GM21367 (cell line): ENCODE measurements at regions not wholly inside any gene's neighbourhood (a gene's known extent, or its start where the extent isn't known, plus 50 kb on each side); places are given as distances from the start of the nearest gene placed in this dataset.
"Not testable (repeated sequence)": the region's sequence is repeated elsewhere in the genome, so short reads cannot be mapped to it uniquely, and the experiment has no call there.

Source experiments
- ATAC-seq: cut with Tn5 transposase; IDR thresholded peaks from one replicate; pipeline ENCODE4 v1.9.1; 2021; ENCODE audit not compliant: unreplicated experiment

DNA sequence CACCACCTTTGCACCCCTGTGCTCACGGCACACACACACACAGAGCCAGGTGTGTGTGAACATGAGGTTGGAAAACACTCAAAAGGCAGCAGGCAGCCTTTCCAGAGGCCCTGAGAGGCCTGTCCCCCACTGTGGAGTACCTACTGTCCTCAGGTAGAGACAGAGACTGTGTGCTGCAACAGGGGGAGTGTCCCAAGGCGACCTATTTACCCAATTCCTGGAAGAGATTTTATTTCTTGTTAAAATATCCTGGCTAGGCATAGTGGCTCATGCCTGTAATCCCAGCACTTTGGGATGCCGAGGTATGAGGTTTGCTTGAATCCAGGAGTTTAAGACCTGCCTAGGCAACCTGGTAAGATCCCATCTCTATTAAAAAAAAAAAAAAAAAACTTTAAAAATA, 108.5 kb downstream of the COPRS start:
- ATAC-seq = no peak

DNA sequence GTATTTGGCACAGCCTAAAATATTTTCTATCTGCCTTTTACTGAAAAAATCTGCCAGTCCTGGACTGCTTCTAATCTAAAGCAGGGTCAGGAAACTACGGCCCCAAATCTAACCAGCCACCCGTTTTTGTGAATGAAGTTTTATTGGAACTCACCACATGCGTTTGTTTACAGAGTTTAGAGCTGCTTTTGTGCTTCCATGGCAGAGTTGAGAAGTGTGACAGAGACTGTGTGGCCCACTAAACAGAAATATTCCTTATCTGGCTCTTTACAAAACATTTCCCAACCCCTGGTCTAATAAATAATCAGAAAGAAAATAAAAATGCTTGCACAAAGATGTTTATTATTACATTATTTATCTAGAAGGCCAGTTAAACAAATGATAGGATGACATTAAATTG, 110.2 kb downstream of the COPRS start:
- no peak for ATAC-seq

DNA sequence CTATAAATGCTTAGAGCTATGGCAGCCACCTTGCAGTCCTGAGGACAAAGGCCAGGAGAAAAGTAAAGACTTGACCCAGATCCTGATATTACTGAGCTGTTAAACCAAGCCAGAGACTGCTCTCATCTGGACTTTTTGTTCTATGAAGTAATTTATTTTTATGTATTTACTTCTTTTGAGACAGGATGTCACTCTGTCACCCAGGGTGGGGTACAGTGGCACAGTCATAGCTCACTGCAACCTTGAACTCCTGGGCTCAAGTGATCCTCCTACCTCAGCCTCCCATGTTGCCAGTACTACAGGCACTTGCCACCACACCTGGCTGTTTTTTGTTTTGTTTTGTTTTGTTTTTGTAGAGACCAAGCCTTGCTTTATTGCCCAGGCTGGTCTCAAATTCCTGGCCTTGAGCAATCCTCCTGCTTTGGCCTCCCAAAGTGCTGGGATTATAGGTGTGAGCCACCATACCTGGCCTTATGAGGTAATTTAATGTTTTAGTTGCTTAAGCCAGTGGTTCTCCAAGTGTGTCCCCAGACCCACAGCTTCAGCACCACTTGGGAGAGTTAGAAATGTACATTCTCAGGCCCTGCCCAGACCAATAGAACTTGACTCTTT, 112.1 kb downstream of the COPRS start:
- ATAC-seq = no peak

DNA sequence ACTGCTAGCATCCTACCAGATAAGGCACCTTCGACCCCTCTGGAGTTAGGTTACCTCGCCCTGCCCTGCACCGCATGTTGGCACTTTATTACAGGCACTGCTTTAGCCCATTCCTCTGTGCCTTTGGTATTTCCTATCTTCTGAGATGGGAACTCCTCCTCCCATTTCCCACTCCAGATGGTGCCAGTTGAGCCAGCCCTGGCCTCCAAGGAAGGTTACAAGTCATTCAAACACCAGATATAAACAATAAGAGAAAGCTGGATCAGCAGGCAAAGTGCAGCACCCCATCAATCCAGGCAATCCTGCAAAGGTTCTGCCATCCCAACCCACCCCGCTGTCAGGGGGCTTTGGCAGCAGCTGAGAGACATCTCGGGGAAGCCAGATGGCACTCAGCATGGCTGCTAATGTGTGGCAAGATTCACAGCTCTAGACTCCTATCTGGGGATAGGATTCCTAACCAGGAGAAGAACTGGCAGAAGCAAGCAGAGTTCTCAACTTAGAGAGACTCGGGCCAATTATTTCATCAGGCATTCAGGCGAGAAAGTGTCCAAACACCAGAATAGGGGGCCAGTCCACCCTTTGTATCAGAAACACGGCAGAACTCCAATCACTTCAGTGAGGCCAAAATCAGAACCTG, 113.0 kb downstream of the COPRS start:
- no peak for ATAC-seq

DNA sequence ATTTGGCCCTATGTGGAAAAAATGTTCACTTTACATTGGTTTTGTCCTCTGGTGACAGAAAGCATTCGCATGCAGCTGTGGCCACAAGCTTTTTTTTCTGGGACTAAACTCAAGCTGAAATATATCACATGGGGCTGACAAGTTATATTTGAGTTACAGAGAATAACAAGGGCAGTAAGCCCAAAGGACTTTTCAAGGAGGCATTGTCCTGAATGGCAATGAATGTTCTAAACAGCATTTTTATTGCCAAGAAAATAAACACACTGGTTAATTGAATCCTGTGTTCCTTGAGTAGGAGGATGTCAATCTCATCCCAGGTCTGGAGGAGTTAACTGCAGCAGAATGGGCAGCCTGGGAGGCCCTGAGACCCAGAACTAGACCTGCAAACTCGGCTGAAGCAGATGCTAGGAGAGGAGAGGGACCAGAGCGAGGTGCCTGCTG, 114.5 kb downstream of the COPRS start:
- ATAC-seq = no peak

DNA sequence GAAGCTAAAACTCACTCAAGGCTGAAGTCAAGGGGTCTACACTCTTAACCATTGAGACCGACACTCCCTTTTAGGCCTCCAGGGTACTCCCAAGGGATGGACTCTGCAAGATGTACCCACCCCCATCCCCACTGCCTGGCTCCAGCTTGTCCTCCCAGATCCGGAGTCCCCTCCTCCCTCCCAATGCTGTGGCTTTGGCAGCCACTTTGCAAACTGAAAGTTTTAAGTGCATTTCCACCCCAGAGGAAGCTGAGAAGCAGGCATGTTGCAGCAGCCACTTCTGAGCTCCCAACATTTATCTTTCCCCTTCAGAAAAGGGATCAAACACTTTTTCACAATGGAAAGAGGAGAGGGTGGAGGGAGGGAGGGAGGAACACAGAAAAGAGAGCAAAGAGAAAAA, 115.2 kb downstream of the COPRS start:
- ATAC-seq = no peak

DNA sequence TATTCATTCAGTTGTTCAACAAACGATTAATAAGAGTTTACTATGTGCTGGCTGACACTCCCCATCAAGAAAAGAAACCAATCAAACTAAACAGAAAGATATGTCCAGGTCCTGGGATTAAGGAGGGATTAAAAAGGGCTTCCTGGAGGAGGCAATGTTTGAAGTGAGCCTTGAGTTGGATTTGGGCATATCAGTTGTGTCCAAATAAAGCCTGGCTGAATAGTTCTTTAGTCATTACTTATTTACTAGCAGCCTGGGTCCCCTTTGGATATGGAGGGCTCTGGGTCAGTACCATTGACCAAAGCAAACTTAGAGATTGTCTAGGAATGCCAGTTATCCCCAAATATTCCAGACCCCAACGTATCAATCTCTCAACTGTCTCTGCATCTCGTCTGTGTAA, 117.7 kb downstream of the COPRS start:
- ATAC-seq = no peak

DNA sequence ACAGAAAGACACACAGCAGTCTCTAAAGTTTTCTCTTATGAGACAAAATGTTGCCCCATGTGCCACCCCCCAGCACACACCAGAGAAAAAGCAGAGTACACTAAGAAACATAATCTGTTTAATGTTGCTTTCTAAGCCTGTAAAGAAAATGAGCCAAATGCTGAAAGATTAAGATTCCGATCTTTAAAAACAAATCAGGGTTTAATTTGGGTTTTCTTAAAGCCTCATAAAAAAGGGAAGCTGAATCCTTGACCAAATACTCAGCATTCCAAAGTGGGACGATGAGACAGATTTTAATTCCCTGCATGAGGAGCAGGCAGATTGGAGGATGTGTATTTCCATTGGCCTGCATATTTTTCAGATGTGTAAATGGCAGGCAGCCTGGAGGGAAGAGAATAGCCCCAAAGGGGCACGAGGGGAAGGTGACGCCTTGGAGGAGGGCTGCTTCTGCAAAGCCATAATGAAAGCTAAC, 118.4 kb downstream of the COPRS start:
- ATAC-seq = no peak

DNA sequence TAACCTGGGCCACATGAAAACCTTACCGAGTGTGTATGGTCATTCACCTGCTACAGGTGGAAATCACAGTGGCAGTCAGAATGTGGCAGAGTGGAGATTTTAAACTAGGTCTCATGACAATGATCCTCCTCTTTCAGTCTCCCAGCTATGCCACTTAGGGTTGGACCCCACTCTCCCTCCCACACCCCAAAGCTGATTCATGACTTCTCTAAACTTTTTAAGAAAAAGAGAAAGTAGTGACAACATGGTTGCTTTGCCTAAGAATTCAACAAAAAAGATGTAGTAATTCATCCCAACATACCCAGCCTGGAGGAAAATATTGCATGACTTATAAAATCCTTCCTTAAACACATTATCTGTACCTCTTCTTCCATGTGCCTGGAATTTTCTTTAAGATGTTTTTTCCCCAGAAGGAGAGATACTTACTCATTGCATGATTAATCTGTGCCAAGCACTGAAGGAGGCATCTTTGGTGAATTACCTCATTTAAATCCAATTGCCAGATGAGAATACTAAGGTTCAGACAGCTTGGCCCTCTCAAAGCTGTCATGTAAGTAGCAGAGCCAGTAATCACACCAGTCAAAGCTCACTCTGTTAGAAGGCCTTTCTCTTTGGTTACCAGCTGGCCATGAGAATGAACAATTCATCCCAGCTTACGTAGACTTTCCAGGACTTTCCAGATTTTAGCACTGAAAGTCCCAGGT, 119.9 kb downstream of the COPRS start:
- ATAC-seq = no peak

DNA sequence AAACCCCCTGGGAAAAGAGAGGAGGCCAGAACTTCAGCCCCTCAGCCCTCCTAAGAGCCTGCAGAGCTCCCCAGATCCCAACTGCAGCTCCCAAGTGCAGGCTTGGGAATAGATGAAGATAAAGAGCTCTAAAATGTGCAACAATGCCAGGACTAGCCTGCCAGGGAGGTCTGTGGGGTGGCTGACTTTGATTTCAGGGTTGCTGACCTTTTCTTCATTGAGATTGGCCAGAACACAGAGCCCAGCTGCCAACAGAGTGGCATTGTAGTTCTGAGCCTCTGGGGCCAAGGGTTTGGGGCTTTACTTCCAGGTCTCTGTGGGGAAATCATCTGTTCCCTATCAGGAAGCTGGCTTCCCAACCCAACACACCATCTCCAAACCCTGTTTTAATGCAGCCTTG, 120.6 kb downstream of the COPRS start:
- ATAC-seq = no peak

DNA sequence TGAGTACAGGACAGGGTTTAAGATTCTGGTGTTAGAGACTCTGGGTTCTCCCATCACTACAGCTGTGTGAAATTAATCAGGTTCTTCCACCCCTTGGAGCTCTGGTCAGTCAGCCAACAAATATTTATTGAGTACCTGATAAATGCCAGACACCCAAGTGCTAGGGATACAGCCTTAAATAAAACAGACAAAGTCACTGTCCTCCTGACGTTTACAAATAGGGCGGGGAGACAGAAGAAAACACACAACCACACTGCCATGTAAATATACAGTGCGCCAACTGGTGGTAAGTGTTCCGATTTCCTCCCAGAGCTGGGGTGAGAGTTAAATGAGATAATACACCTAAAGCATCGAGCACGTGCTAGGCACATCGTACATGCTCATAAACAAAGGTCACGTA, 121.0 kb downstream of the COPRS start:
- no peak for ATAC-seq

DNA sequence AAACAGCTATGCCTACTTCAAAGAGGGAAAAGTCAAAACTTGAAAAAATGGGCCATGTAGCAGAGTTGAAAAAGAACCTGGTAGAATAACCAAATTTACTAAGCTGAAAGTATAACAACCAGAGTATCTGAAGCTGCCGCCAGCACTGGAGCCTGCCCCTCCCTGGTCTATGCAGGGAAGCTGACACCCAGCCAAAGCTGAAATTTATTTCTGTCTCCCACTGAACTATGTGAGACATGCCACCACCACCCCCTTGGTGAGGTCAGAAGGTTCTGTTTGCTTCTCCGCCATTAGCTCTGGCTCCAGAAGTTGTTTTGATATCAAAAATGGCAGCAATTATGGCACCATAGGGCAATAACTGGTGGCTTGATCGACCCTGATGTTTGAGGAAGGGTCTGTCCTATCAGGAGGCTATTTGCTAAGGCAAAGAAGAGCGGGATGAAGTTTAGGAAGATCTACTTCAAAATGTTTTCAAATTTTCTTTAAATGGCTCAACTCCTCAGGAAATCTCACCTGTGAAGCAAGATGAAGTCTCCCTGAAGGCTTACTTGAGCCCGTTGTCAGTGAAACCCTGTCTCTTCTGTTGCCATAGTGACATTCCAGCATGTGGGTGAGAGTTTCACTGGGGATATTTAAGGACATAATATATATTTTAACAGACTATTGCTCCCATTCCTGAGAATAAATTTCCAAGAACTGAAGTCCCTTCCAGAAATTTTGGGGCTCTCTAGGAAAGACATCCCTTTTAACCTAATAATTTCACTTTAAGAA, 122.0 kb downstream of the COPRS start:
- ATAC-seq = no peak

DNA sequence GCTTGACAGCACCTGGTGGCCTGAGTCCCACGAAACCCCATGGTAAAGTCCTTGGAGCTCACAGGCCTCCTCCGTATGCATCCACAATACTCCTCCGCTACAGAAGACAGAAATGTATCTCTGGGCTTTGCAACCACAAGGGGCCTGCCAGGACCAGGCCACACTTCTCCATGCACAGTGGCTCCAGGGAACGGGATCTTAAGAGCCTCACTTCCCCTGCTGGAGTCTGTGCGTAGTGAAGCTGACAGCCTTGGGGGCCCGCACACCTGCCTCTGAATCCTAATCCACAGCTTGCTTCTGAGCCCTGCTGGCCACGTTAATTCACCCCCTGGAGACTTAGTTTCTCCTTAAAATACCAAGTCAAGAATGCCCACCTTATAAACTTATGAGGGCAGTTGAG, 125.7 kb downstream of the COPRS start:
- no peak for ATAC-seq

DNA sequence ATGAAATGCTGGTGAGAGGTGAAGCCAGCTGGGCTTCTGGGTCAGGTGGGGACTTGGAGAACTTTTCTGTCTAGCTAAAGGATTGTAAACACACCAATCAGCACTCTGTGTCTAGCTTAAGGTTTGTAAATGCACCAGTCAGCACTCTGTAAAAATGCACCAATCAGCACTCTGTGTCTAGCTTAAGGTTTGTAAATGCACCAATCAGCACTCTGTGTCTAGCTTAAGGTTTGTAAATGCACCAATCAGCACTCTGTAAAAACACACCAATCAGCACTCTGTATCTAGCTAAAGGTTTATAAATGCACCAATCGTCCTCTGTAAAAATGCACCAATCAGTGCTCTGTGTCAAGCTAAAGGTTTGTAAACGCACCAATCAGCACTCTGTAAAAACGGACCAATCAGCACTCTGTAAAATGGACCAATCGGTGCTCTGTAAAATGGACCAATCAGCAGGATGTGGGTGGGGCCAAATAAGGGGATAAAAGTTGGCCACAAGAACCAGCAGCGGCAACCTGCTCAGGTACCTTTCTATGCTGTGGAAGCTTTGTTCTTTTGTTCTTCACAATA, 127.4 kb downstream of the COPRS start:
- not testable (repeated sequence) for ATAC-seq

DNA sequence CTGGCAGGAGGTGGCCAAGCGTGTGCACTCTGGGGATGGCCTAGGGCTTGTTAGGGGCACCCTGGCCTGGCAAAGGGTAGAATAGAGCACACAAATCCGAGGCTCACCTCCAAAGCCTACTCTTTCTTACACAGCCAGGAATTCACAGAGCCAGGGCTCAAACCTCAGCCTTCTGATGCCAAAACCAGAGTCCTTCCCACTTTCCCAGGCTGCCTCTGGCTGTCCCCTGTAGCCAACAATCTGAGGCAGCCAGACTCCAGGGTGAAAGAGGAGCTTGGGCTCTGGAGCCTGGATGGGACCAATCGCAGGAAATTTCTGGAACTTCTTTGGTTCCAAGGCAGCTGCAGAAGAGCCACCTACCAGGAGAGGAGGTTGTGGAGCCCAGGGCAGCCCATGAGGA, 127.9 kb downstream of the COPRS start:
- ATAC-seq = no peak

DNA sequence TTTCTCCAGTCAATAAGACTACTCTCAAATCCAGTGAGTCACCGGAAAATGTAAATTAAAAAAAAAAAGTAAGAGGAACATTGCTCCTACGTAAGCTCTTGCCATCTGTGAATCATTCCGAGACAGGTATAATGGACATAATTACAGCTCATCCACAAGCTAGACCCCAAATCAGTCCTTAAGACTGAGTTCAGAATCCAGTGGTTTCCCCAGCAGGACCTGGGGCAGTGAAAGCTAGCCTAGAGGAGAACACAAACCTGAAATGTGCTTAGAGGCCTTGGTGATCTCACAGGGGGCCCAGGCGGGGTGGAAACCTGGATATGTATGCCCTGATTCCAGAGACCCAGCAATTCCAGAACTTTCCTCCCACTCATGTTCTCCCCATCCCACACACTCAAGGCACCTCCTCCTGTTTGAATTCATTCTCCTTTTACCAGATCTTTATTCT, 132.0 kb downstream of the COPRS start:
- no peak for ATAC-seq

DNA sequence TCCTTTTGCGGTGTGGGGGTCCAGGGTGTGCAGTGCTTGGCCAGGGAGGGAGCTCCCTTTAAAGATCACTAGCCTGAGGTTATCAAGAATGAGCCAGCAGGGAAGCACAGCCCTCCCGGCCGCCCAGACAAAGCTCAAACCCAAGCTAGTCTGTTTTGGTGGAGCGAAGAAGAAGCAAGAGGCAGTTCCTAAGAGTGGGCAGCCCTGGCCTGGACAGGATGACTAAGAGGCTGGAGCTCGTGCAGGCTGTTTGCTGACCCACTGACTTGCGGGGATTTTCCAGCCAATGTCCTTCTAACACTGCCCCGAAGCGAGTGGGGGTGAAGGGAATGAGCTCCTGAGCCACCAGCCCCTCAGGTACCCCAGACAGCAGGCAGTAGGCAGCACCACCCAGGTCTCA, 134.4 kb downstream of the COPRS start:
- no peak for ATAC-seq

DNA sequence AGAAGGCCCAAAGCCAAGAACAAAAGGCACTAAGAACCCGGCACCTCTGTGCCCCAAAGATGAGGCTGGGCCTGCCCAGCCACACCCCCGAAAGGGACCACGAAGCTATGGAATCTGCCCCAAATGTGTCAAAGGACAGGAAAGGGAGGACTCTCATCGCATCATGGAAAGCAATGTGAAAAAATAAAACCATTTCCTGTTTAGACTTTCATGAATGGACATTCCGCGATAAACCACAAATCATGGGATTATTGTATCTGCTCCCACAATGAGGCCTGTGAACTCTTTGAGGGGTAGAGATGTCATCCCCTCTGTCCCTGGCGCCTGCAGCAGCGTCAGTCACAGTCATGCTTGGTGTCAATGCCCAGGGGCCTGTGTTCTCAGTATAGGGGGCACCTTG, 135.0 kb downstream of the COPRS start:
- no peak for ATAC-seq

DNA sequence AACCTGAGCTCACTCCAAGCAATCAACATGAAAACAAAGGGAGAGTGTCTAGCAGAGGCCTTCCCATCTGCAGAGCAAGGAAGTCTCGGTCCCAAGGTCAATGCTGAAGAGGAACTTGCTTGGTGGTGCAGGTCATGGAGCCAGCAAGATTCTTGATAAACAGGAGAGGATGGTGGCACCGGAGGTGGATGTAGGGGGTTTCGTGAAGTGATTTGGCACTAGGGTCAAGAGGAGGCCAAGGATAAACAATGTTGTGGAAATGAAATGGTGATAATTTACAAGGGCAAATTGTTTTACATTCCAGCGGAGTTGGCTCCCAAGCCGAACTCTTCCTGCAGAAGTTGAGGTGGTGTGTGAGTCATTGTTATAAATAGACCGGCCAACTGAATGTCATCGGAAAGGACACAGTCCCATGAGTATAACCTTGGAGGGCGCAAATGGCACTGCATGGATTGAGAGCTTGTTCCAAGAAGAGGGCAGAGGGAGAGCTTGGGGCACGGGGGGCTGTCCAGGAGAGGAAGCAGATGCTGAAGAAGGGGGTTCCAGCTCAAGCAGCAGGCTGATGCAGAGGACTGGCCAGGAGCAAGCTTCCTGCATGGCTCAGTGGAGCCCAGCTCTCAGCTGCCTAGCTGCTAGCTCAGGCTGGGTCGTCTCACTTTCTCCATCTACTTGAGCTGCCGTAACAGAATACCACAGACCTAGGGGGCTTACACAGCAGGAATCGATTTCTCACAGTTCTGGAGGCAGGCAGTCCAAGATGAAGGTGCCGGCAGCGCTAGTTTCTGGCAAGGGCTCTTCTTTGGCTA, 136.6 kb downstream of the COPRS start:
- no peak for ATAC-seq

DNA sequence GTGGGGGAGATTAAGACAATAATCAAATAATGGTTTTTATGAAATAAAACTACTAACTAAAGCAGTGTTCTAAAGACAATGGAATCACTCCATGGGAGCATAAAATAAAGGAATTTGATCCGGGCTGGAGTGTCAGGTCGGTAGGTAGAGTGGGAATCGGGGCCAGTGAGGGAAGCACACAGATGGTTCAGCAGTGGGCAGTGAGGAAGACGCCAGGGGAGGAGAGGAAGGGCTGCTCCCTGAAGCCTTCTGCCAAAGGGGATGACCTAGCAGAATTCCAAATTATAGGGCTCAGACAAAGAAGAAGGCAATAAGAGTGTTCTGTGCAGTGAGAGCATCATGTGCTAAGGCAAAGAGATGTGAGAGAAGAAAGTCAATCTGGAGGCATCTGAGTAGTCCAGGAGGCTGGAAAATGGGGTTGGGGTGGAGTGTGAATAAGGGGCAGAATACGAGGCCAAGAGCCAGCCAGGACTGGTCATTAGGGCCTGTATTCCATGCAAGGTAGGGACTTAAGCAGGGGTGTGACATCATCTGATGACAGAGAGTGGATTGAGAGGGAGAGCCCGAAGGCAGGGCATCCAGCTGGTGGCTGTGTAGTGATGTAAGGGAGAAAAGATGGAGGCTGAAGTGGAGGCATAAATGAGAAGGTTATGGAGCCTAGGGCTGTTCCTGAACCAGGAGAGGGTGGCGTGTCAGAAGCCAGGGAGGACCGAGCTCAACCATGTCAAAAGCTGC, 137.6 kb downstream of the COPRS start:
- no peak for ATAC-seq
